Colonic mucosa (tissue), 4 donors: ENCODE measurements at regions not wholly inside any gene's neighbourhood (a gene's known extent, or its start where the extent isn't known, plus 50 kb on each side); places are given as distances from the start of the nearest gene placed in this dataset.

Source experiments
- DNase-seq: peaks from one replicate; pipeline ENCODE4 v3.0.0-alpha.2; 2020
- H3K27ac ChIP-seq: fragments of 200-600 bp; one replicate; pipeline ENCODE4 v1.8.0; 2021
- H3K27me3 ChIP-seq: fragments of 200-600 bp; one replicate; pipeline ENCODE4 v1.8.0; 2021
- H3K36me3 ChIP-seq: fragments of 200-600 bp; one replicate; pipeline ENCODE4 v1.8.0; 2021
- H3K4me1 ChIP-seq: fragments of 200-600 bp; one replicate; pipeline ENCODE4 v1.8.0; 2021; ENCODE audit warnings: mild to moderate bottlenecking
- H3K4me3 ChIP-seq: fragments of 200-600 bp; one replicate; pipeline ENCODE4 v1.8.0; 2021
- H3K9ac ChIP-seq, 2 donors: one replicate each; pipeline ENCODE4 v1.7.0; 2013; ENCODE audit warnings: control low read depth in 2 of 2, low read depth in 2 of 2, low read length in 2 of 2
- H3K9me3 ChIP-seq: fragments of 200-600 bp; one replicate; pipeline ENCODE4 v1.8.0; 2021
- CTCF ChIP-seq: fragments of 200-600 bp; IDR thresholded peaks from one replicate; pipeline ENCODE4 v1.8.0; 2022; ENCODE audit warnings: antibody characterized with exemption, mild to moderate bottlenecking
- intact Hi-C: fragments of 100-400 bp; cut with DNase I; formaldehyde crosslinking; loops from one replicate; pipeline ENCODE4 v1.14.1; 2022
- donor health status: healthy.
- donor health status: DM: no; HTN: no; CAD: no.
- donor health status: DM: no; HTN: no; CAD: no.

DNA sequence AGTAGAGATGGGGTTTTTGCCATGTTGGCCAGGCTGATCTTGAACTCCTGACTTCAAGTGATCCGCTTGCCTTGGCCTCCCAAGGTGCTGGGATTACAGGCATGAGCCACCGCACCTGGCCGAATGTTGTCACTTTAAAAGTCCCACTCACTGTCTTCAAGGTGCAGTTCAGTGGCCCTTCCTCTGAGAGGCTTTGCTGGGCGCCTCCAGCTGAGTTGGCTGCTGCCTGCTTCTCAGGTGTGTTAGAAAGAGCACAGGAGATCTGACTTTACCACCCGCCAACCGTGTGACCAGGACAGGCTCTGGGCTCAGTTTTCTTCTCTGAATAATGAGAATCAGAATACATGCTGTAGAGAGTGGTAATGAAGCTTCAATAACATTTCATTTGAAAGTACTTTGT is 207.4 kb downstream of the CEP135 start:
- intact Hi-C loops = no loop called here

GRCh38 chr4:56155432-56155831 is 206.7 kb downstream of the CEP135 start:
- no peaks in the 10 kb centered on the region for H3K27me3 ChIP-seq
- H3K36me3 ChIP-seq = no peaks in the 10 kb centered on the region
- H3K9me3 ChIP-seq = no peaks in the 10 kb centered on the region
- H3K4me3 ChIP-seq = no peak overlapping the region
- no peak overlapping the region for H3K9ac ChIP-seq
- intact Hi-C loops = no loop called here
- no peak for TF ChIP-seq CTCF
- H3K4me1 ChIP-seq = no peaks in the 10 kb centered on the region
- no peak overlapping the region for H3K27ac ChIP-seq
- DNase-seq = no peak

More for the DNA sequence above, 207.4 kb downstream of the CEP135 start:
- Histone ChIP-seq H3K9ac (no peak overlapping the region), H3K4me1 (no peaks in the 10 kb centered on the region), H3K27ac (no peak overlapping the region), H3K27me3 (no peaks in the 10 kb centered on the region), H3K36me3 (no peaks in the 10 kb centered on the region), H3K4me3 (no peak overlapping the region), H3K9me3 (no peaks in the 10 kb centered on the region)
- DNase-seq = no peak
- TF ChIP-seq CTCF = no peak

- Histone ChIP-seq H3K9ac (no peak overlapping the region), H3K4me1 (no peaks in the 10 kb centered on the region), H3K9me3 (no peaks in the 10 kb centered on the region), H3K36me3 (no peaks in the 10 kb centered on the region), H3K4me3 (no peak overlapping the region), H3K27ac (no peak overlapping the region), H3K27me3 (no peaks in the 10 kb centered on the region)
- DNase-seq = no peak
- no peak for TF ChIP-seq CTCF
- intact Hi-C loops = no loop called here
These were observed 200.8 kb downstream of the CEP135 start for GRCh38 chr4:56149591-56149990.

DNA sequence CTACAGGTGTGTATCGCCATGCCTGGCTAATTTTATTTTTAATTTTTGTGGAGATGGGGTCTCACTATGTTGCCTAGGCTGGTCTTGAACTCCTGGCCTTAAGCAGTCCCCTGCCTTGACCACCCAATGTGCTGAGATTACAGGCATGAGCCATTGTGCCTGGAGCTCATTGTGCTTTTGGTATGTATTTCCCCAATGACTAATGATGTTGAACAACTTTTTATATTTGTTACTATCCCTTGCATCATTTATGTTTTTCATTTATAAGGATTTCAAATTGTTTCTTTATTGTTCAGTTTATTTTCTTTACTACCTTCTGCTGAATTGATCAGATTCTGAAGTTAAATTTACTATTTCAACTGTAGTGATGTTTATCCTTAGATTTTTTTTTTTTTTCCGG is 199.7 kb downstream of the CEP135 start:
- TF ChIP-seq CTCF = no peak
- no peak overlapping the region for H3K4me3 ChIP-seq
- H3K4me1 ChIP-seq = no peaks in the 10 kb centered on the region
- H3K27me3 ChIP-seq = no peaks in the 10 kb centered on the region
- no peaks in the 10 kb centered on the region for H3K9me3 ChIP-seq
- no peaks in the 10 kb centered on the region for H3K36me3 ChIP-seq
- no peak overlapping the region for H3K27ac ChIP-seq
- DNase-seq = no peak
- intact Hi-C loops = no loop called here
- H3K9ac ChIP-seq = no peak overlapping the region

- DNase-seq = no peak
- intact Hi-C loops = no loop called here
These were observed 198.6 kb downstream of the CEP135 start for GRCh38 chr4:56147371-56147770.

More at GRCh38 chr4:56147371-56147770, 198.6 kb downstream of the CEP135 start:
- Histone ChIP-seq H3K27me3 (no peaks in the 10 kb centered on the region), H3K9me3 (no peaks in the 10 kb centered on the region), H3K27ac (no peak overlapping the region), H3K4me3 (no peak overlapping the region), H3K36me3 (no peaks in the 10 kb centered on the region), H3K4me1 (no peaks in the 10 kb centered on the region), H3K9ac (no peak overlapping the region)
- TF ChIP-seq CTCF = no peak
